Colonic mucosa (tissue), 4 donors: ENCODE measurements at regions not wholly inside any gene's neighbourhood (a gene's known extent, or its start where the extent isn't known, plus 50 kb on each side); places are given as distances from the start of the nearest gene placed in this dataset.
"Not testable (repeated sequence)": the region's sequence is repeated elsewhere in the genome, so short reads cannot be mapped to it uniquely, and the experiment has no call there.

Experiments
- DNase-seq: peaks from one replicate; pipeline ENCODE4 v3.0.0-alpha.2; 2020
- H3K27ac ChIP-seq: fragments of 200-600 bp; one replicate; pipeline ENCODE4 v1.8.0; 2021
- H3K27me3 ChIP-seq: fragments of 200-600 bp; one replicate; pipeline ENCODE4 v1.8.0; 2021
- H3K36me3 ChIP-seq: fragments of 200-600 bp; one replicate; pipeline ENCODE4 v1.8.0; 2021
- H3K4me1 ChIP-seq: fragments of 200-600 bp; one replicate; pipeline ENCODE4 v1.8.0; 2021; ENCODE audit warnings: mild to moderate bottlenecking
- H3K4me3 ChIP-seq: fragments of 200-600 bp; one replicate; pipeline ENCODE4 v1.8.0; 2021
- H3K9ac ChIP-seq, 2 donors: one replicate each; pipeline ENCODE4 v1.7.0; 2013; ENCODE audit warnings: control low read depth in 2 of 2, low read depth in 2 of 2, low read length in 2 of 2
- H3K9me3 ChIP-seq: fragments of 200-600 bp; one replicate; pipeline ENCODE4 v1.8.0; 2021
- intact Hi-C: fragments of 100-400 bp; cut with DNase I; formaldehyde crosslinking; loops from one replicate; pipeline ENCODE4 v1.14.1; 2022
- donor health status: healthy.
- donor health status: DM: no; HTN: no; CAD: no.
- donor health status: DM: no; HTN: no; CAD: no.

- DNase-seq, H3K36me3 ChIP-seq, H3K4me1 ChIP-seq, H3K27me3 ChIP-seq, H3K4me3 ChIP-seq, H3K27ac ChIP-seq, intact Hi-C loops, H3K9ac ChIP-seq, H3K9me3 ChIP-seq: not testable (repeated sequence)
Measured at GRCh38 chr1:149241272-149241671, 137.9 kb upstream of the NBPF9 start.

DNA sequence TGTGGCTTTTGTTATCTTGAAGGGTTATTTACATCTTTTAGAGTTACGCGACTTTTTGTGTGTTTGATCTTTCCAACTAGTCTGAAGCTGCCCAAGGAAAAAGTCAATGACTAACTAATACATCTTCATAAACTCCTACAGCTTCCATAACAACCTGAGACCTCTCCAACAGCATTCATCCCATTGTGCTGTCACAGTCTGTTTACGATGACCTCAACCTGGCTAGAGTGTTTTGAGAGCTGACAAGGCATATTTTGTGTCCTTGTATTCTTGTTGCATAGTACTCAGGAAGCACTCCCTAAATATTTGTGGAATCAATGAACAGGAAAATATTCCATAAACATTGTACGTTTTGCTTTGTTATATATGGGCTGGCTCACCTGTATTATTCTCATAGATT, 140.2 kb upstream of the NBPF9 start:
- DNase-seq, H3K9me3 ChIP-seq, H3K4me1 ChIP-seq, H3K27ac ChIP-seq, H3K9ac ChIP-seq, H3K36me3 ChIP-seq, intact Hi-C loops, H3K27me3 ChIP-seq, H3K4me3 ChIP-seq: not testable (repeated sequence)

GRCh38 chr1:149244621-149245020, 141.3 kb upstream of the NBPF9 start:
- H3K4me3 ChIP-seq, intact Hi-C loops, H3K27ac ChIP-seq, H3K27me3 ChIP-seq, H3K9ac ChIP-seq, H3K4me1 ChIP-seq, H3K36me3 ChIP-seq, H3K9me3 ChIP-seq, DNase-seq: not testable (repeated sequence)

- intact Hi-C loops, H3K4me3 ChIP-seq, DNase-seq, H3K9ac ChIP-seq, H3K27me3 ChIP-seq, H3K9me3 ChIP-seq, H3K27ac ChIP-seq, H3K36me3 ChIP-seq, H3K4me1 ChIP-seq: not testable (repeated sequence)
Measured at GRCh38 chr1:149246212-149246611, 142.9 kb upstream of the NBPF9 start.

DNA sequence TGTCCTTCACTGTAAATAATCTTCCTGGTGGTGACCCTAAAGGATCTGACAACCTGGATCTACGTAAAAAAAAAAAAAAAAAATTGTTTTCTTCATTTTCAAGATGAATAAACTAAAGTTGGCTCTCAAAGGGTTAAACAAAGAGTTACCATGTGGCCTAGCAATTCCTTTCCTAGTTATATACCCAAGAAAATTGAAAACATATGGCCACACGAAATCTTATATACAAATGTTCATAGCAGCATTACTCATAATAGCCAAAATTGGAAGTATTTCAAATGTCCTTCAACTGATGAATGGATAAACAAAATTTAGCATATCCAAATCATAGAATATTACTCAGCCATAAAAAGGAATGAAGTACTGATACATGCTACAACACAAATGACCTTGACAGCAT, 145.3 kb upstream of the NBPF9 start:
- DNase-seq, H3K27me3 ChIP-seq, H3K4me3 ChIP-seq, H3K27ac ChIP-seq, intact Hi-C loops, H3K9me3 ChIP-seq, H3K4me1 ChIP-seq, H3K36me3 ChIP-seq, H3K9ac ChIP-seq: not testable (repeated sequence)

- H3K4me3 ChIP-seq, H3K9ac ChIP-seq, H3K4me1 ChIP-seq, DNase-seq, H3K27me3 ChIP-seq, H3K9me3 ChIP-seq, H3K36me3 ChIP-seq, intact Hi-C loops, H3K27ac ChIP-seq: not testable (repeated sequence)
Measured at GRCh38 chr1:149249850-149250467, 146.6 kb upstream of the NBPF9 start.

DNA sequence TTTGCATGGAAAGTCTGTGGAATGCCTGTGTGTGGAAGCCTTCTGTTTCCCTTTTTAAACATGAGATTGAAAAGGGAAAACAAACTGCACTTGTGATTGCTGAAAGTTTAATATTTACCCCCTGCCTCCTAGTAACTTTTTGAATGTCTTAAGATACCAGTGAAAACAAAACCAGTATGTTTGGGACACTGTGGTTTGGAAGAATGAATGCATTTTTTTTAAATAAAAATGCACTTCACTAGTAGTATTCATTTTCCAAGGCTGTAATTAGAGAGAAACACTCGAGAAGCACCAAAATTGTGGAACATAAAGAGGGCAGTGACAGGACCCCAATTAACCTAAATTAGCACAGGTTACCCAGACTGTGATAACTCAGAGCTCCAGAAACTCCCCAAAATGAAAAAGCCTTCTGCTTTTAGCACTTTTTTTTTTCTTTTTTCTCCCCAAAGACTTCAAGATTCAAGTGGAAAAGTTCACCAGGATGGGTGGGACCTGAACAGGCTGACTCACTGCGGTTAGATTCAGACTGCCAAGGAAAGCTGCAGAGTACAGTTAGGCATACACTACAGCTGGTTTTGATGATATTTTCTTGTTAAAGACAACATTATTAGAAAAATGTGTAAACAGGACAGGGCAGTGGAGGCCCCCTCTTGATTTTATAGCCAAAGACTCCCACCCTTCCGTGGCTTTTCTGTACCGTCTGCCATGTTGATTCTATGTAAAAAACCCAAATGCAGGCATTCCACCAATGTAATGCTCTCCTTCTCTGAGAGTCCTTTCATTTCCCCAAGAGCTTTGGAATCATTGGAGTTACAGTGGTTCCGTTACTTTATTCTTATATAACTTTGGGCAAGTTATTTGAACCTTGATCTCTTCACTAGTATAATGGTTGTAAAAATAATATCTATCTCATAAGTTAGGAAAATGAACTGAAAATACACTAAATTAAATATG, 151.8 kb upstream of the NBPF9 start:
- H3K36me3 ChIP-seq, DNase-seq, H3K9ac ChIP-seq, H3K27me3 ChIP-seq, H3K27ac ChIP-seq, H3K9me3 ChIP-seq, intact Hi-C loops, H3K4me3 ChIP-seq, H3K4me1 ChIP-seq: not testable (repeated sequence)

- H3K9me3 ChIP-seq, H3K4me1 ChIP-seq, H3K27ac ChIP-seq, H3K9ac ChIP-seq, H3K36me3 ChIP-seq, H3K27me3 ChIP-seq, H3K4me3 ChIP-seq, intact Hi-C loops, DNase-seq: not testable (repeated sequence)
Measured at GRCh38 chr1:149260284-149260683, 156.9 kb upstream of the NBPF9 start.

DNA sequence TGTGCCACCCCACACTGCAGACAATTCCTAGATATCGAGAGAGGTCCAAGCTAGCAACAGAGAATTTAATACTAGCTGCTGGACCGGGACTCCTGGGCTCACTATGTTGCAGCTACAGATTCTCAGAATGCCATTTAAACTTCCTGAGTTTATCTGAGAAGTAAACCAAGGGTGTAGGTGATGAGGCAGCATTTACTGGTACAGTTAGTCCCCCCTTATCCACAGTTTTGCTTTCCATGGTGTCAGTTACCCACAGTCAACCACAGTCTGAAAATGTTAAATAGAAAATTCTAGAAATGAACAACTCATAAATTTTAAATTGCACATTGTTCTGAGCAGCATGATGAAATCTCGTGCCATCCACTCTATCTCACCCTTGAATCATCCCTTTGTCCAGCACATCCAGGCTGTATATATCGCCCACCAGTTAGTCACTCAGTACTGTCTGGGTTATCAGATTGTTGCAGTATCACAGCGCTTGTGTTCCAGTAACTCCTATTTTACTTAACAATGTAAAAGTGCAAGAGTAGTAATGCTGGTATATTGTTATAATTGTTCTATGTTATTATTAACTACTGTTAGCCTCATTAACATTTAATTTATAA, 157.5 kb upstream of the NBPF9 start:
- H3K9me3 ChIP-seq, H3K27ac ChIP-seq, H3K27me3 ChIP-seq, H3K9ac ChIP-seq, H3K36me3 ChIP-seq, intact Hi-C loops, DNase-seq, H3K4me1 ChIP-seq, H3K4me3 ChIP-seq: not testable (repeated sequence)

DNA sequence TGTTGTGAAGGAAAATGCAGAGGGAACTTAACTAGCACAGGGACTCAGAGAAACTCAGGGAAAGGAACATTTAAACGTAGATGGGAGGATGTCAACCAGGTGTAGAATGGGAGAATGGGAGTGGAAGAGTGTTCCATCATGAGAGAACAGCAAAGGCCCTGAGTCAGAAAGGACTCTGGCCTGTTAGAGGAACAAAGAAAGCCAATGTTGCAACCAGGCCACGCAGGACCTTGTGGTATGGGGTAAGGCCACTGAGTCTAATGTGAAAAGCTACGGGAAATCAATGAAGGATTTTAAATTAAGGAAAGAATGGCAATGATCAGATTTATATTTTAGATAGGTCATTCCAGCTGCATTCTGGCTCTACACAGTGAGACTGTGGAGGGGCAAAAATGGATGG, 163.9 kb upstream of the NBPF9 start:
- H3K9me3 ChIP-seq, H3K4me3 ChIP-seq, DNase-seq, intact Hi-C loops, H3K27ac ChIP-seq, H3K27me3 ChIP-seq, H3K36me3 ChIP-seq, H3K4me1 ChIP-seq, H3K9ac ChIP-seq: not testable (repeated sequence)

GRCh38 chr1:149269001-149269702, 165.8 kb upstream of the NBPF9 start:
- H3K27me3 ChIP-seq, H3K9me3 ChIP-seq, intact Hi-C loops, H3K4me1 ChIP-seq, H3K4me3 ChIP-seq, H3K36me3 ChIP-seq, DNase-seq, H3K9ac ChIP-seq, H3K27ac ChIP-seq: not testable (repeated sequence)

DNA sequence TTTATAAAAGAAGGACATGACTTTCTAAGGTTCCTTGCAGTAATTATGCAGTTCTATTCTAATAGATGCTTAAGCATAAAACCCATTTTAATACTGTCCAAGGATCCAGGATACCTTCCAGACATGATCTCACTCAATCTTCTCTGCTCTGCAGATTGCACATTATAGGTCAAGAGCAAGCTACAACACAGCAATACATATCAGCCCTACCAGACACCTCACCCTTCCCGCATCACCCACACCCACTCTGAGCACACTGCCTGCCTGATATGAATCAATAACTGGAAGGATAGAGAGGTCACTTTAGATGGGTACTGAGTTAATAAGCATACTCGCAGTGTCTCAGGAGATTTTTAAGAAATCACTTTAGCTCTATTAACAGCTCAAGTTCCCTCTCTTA, 166.5 kb upstream of the NBPF9 start:
- intact Hi-C loops, DNase-seq: not testable (repeated sequence)

GRCh38 chr1:149274493-149274892, 171.1 kb upstream of the NBPF9 start:
- H3K4me3 ChIP-seq, H3K36me3 ChIP-seq, H3K4me1 ChIP-seq, H3K27me3 ChIP-seq, DNase-seq, intact Hi-C loops, H3K9me3 ChIP-seq, H3K27ac ChIP-seq, H3K9ac ChIP-seq: not testable (repeated sequence)

More for the DNA sequence above, 166.5 kb upstream of the NBPF9 start:
- not testable (repeated sequence) for H3K4me1 ChIP-seq, H3K36me3 ChIP-seq, H3K9me3 ChIP-seq, H3K9ac ChIP-seq, H3K27ac ChIP-seq, H3K4me3 ChIP-seq, H3K27me3 ChIP-seq
